Hepatocyte (in vitro differentiated cells): ENCODE measurements at regions not wholly inside any gene's neighbourhood (a gene's known extent, or its start where the extent isn't known, plus 50 kb on each side); places are given as distances from the start of the nearest gene placed in this dataset.

Source experiments
- CTCF ChIP-seq: fragments of 200-600 bp; sonication (generic); IDR thresholded peaks from 2 replicates; pipeline ENCODE4 v1.5.1; 2016; ENCODE audit warnings: antibody characterized with exemption, mild to moderate bottlenecking; ENCODE audit not compliant: poor library complexity
- EZH2 ChIP-seq: fragments of 200-600 bp; sonication (generic); IDR thresholded peaks from 2 replicates; pipeline ENCODE4 v1.6.1; 2016; ENCODE audit warnings: antibody characterized with exemption, mild to moderate bottlenecking, borderline replicate concordance
- EZH2phosphoT487 ChIP-seq: fragments of 200-600 bp; sonication (generic); IDR thresholded peaks from one replicate; pipeline ENCODE4 v1.6.1; 2018; ENCODE audit warnings: antibody characterized with exemption, mild to moderate bottlenecking, low read depth, moderate library complexity; ENCODE audit not compliant: unreplicated experiment, severe bottlenecking

- no peak for TF ChIP-seq CTCF
- TF ChIP-seq EZH2phosphoT487, result no peak
- TF ChIP-seq EZH2, result no peak
Measured at GRCh38 chr9:19931098-19931890, 142.5 kb upstream of the SLC24A2 start.
